ENCODE measurements at regions not wholly inside any gene's neighbourhood (a gene's known extent, or its start where the extent isn't known, plus 50 kb on each side); places are given as distances from the start of the nearest gene placed in this dataset.
"Not testable (repeated sequence)": the region's sequence is repeated elsewhere in the genome, so short reads cannot be mapped to it uniquely, and the experiment has no call there.

GRCh38 chr1:173332026-173332425 is 124.9 kb upstream of the TNFSF4 start:
- intact Hi-C loops (cut with DNase I) = no loop called here
- DNase-seq (peak; percentile 36), ATAC-seq (peak in 1 of 2 donors; percentile 92)

GRCh38 chr1:173333581-173333980 is 126.5 kb upstream of the TNFSF4 start:
- ATAC-seq = no peak
- no peak for DNase-seq
- intact Hi-C loops (cut with DNase I) = no loop called here

- DNase-seq (no peak), ATAC-seq (no peak)
- intact Hi-C loops (cut with DNase I) = no loop called here
These were observed 130.0 kb upstream of the TNFSF4 start for GRCh38 chr1:173337126-173337525.

DNA sequence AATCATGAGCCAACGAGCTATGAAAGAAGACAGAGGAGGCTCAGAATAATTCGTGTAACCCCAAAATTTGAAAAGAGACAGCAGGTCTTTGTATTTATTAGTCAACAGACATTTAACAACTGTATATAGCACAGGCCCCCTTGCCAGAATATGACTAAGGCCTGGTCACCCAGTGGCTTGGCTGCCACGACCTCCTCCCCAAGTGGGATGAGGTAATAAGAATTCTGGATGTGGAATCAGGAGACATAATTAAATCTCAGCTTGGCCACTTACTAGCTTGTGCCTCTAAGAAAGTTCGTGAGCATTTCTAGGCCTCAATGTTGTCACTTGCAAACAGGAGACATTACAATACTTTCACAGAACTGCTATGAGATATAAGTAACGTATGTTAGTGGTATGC is 134.2 kb upstream of the TNFSF4 start:
- DNase-seq (peak; percentile 29), ATAC-seq (peak in 1 of 2 donors; percentile 95)
- intact Hi-C loops (cut with DNase I) = no loop called here

GRCh38 chr1:173341971-173342370 is 134.8 kb upstream of the TNFSF4 start:
- ATAC-seq (no peak), DNase-seq (no peak)
- intact Hi-C loops (cut with DNase I) = no loop called here

DNA sequence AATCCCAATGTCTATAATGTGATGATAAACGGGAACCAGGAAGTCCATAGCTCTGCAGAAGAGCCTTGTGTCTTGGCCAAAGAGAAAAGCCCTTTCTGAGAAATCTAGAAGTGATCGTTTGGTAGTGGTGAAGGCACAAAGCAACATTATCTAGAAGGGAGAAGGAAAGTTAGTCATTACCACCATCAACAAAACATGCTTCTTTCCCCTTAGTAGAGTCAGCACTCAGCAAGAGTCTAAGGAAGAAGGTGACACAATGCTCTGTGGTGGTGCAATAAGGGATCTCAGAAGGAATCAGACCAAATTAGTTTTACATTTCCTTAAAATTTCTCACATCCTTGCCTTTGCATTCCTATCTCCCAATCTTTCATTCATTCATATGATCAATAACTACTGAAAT is 134.4 kb upstream of the PRDX6 start:
- no peak for DNase-seq
- peak in 1 of 2 donors; percentile 24 for ATAC-seq
- intact Hi-C loops (cut with DNase I) = no loop called here

GRCh38 chr1:173344034-173344743 is 132.9 kb upstream of the PRDX6 start:
- no peak for ATAC-seq
- intact Hi-C loops (cut with DNase I) = no loop called here
- no peak for DNase-seq

DNA sequence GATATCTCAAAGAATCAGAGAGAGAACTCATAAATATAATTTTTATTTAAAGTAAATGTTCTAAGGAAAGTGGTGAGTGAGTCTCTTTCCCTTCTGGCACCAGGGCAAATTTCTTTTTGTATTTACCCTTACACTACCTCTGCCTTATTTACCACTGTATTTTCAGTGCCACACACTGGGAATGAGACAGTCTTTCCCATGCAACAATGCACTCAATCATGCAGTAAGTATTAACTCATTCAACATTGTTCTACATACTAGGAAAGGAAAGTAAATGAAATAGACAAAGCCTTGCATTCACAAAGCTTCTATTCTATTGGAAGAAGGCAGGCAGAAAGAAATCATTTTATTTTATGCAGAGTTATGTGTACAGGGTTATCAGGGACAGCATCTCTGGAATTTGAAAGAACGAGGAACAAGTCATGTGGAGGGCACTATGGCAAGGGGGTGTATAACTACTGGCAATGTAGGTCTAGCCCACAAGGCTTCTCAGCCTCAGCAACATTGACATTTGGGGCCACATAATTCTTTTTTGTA is 129.8 kb upstream of the PRDX6 start:
- DNase-seq (no peak), ATAC-seq (no peak)
- intact Hi-C loops (cut with DNase I) = no loop called here

GRCh38 chr1:173352635-173353034 is 124.5 kb upstream of the PRDX6 start:
- DNase-seq; intact Hi-C loops (cut with DNase I); ATAC-seq: not testable (repeated sequence)

- intact Hi-C loops (cut with DNase I) = no loop called here
- DNase-seq (no peak), ATAC-seq (no peak)
These were observed 123.8 kb upstream of the PRDX6 start for GRCh38 chr1:173353350-173353749.

DNA sequence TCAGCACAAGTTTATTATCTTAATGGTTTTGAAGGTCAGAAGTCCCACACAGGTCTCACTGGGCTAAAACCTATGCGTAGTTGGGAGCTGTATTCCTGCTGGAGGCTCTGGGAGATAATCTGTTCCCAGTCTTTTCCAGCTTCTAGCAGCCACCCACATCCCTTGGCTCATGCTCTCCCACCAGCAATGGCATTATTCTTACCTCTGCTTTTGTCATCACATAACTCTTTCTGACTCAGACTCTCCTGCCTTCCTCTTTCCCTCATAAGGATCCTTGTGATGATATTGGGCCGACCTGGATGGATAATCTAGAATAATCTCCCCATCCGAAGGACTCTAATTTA is 122.2 kb upstream of the PRDX6 start:
- ATAC-seq (no peak), DNase-seq (no peak)
- intact Hi-C loops (cut with DNase I) = no loop called here

DNA sequence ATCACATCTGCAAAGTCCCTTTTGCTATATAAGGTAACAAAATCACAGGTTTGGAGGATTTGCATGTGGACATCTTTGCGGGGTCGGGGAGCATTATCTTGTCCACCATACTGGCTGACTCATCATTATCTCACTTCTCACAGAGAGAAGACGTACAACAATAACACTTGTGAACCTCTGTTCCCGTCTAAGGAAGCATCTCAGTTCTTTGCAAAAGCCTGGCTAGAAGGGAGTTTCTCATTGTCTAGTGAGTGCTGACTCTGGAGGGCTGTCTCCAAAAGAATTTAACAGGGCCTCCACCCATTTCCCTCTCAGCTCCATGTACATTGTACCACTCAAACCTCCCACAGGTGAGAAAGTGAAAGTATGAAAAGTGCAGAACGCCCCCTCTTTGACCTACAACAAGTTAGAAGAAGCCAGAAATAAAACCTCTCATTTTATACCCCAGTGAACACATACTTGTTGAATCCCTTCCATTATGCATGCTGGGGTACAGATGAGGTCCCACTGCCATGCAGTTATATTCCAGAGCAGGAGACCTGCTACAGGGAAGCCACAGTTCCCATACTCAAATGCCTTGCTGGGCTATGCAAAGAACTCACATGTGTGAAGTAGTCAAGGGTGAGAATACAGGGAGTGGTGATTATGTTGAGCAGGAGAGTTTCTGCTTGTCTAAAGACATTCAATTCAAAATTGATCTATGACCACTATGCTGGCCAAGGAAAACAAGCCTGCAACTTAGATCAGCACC is 121.7 kb upstream of the PRDX6 start:
- intact Hi-C loops (cut with DNase I) = no loop called here
- DNase-seq (no peak), ATAC-seq (no peak)

GRCh38 chr1:173356191-173356762 is 120.9 kb upstream of the PRDX6 start:
- ATAC-seq = no peak
- intact Hi-C loops (cut with DNase I) = no loop called here

GRCh38 chr1:173360487-173361063 is 116.6 kb upstream of the PRDX6 start:
- intact Hi-C loops (cut with DNase I) = no loop called here
- ATAC-seq (no peak), DNase-seq (no peak)

More at GRCh38 chr1:173356191-173356762, 120.9 kb upstream of the PRDX6 start:
- DNase-seq = no peak

DNA sequence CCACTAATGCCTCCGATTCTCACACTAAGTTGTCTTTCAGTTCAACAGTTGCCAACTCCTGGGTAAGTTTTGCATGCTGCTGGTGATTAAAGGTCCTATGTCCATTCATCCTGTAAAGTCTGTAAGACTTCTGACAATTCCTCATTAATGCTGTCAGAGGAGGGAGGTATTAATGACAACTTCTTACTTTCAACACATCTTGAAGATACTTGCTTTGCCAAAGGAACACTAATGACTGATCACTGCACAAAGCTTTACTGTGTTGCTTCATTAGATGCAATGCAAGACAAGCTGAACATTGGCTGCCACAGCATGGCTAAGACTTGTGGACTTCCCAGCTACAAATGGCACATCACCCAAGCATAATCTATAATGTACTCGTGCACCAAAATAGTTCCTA is 114.6 kb upstream of the PRDX6 start:
- intact Hi-C loops (cut with DNase I) = no loop called here
- ATAC-seq = no peak

DNA sequence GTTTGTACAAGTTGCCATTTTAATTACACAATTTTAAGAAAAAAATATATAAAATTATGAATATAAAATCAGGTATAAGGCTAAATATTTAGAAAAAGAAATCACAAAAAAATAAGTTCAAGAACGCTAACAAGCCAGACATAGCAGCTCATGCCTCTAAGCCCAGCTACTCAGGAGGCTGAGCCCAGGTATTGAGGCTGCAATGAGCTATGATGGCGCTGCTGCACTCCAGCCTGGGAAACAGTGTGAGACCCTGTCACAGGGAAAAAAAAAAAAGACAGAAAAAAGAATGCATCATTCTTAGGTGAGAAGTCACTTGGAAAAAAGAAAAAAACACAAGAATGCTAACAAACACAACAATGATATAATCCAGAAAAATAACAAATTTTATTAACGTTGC is 112.3 kb upstream of the PRDX6 start:
- DNase-seq = no peak
- intact Hi-C loops (cut with DNase I) = no loop called here
- no peak for ATAC-seq

More for the DNA sequence above, 114.6 kb upstream of the PRDX6 start:
- DNase-seq = no peak

GRCh38 chr1:173365341-173365740 is 111.8 kb upstream of the PRDX6 start:
- no peak for DNase-seq
- intact Hi-C loops (cut with DNase I) = no loop called here
- ATAC-seq = no peak

- ATAC-seq (no peak), DNase-seq (no peak)
- intact Hi-C loops (cut with DNase I) = no loop called here
These were observed 110.0 kb upstream of the PRDX6 start for GRCh38 chr1:173367136-173367535.

- DNase-seq; intact Hi-C loops (cut with DNase I); ATAC-seq: not testable (repeated sequence)
These were observed 106.5 kb upstream of the PRDX6 start for GRCh38 chr1:173370586-173370985.

DNA sequence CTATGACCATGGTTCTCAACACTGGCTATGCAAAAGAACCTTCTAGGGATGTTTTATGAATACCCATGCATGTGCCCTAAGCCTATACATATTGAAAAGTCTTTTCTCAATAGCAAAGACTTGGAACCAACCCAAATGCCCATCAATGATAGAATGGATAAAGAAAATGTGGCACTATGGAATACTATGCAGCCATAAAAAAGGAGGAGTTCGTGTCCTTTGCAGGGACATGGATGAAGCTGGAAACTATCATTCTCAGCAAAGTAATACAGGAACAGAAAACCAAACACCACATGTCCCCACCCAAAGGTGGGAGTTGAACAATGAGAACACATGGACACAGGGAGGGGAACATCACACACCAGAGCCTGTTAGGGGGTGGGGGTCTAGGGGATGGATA is 101.1 kb upstream of the PRDX6 start:
- intact Hi-C loops (cut with DNase I); ATAC-seq; DNase-seq: not testable (repeated sequence)
